CD4-positive, alpha-beta T cell treated with Interleukin-21 for 1 hour (primary cell): ENCODE measurements at regions not wholly inside any gene's neighbourhood (a gene's known extent, or its start where the extent isn't known, plus 50 kb on each side); places are given as distances from the start of the nearest gene placed in this dataset.

ENCODE experiments used
- DNase-seq: peaks from one replicate; pipeline ENCODE4 v3.0.0-alpha.2; 2020

DNA sequence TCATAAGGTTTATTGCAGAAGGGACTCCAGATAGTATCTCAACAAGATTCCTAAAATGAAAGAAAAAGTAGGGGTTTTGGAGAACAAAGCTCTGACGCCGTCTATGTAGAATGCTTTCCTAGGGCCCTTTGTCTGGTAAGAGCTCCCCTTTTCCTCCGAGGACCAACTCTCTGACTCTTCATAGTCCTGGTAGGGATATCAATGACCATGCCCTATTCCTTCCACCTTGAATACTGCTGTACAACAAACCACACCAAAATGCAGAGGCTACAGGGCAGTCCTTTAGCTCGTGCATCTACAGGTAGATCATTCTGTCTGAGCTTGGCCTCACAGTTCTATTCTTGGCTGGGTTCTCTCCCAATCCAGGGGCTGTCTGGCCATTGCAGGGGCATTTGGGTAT is 190.3 kb downstream of the WDR11 start:
- DNase-seq = no peak

DNA sequence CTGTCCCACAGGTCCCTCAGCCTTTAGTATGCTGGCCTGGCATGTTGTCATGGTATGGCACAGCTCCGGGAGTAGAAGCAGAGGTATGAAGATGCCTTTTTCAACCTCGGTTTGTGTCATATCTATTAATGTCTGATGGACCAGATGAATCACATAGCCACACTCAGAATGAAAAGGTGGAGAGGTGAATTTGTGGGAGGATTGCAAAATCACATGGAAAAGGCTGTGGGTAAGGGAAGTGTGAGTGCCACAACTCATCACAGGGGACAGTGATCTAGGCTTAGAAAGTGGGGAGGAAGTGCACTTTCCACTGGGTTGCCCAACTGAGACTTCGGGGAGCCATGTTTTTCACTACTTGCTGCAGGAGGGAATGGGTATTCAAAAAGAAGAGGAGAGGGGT is 190.7 kb downstream of the WDR11 start:
- no peak for DNase-seq

DNA sequence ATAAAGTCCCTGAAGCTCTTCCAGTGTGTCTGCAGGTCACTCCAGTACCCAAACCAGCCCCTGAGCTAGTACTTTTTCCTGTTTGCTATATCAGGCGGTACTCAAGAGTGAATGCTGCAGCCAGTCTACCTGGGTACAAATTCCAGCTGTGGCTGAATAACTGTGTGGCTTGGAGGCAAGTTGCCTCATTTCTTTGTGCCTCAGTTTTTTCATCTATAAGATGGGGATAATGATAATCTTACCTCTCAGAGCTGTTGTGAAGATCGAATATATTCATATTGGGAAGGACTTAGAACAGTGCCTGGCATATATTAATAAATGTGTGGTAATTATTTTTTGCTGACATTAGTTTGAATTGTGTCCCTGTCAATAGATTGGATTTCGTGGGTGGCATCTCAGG is 191.2 kb downstream of the WDR11 start:
- no peak for DNase-seq

DNA sequence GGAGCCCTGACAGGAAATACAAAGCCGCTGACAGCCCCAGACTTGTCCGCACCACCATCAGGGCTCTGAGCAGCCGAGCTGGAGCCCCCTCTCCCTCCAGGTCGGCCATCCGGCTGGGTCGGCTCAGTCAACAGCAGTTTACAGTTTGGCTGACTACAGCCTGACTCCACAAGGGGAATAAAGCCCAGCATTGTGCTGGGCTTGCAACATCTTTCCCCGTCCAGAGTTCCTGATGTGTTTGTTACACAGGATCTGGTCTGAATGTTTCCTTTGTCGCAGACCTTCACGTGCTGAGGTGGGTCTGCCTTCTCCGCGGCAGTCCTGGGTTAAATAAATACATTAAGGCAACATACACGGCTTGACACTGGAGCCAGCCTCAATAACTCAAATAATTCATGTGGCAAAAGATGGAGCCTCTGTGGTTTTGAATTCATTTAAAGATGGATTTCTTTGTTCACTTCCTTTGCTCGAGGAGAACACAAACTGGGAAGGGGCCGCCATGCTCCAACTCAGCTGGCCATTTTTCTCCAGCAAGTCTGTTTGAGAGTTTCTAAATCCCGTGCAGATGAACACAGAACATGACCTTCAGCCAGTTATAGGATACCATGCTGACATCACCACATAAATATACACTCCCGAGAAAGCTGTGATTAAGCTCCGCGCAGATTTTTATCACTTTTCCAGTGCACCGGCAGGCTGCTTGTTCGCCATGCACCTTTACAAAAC is 192.1 kb downstream of the WDR11 start:
- no peak for DNase-seq

DNA sequence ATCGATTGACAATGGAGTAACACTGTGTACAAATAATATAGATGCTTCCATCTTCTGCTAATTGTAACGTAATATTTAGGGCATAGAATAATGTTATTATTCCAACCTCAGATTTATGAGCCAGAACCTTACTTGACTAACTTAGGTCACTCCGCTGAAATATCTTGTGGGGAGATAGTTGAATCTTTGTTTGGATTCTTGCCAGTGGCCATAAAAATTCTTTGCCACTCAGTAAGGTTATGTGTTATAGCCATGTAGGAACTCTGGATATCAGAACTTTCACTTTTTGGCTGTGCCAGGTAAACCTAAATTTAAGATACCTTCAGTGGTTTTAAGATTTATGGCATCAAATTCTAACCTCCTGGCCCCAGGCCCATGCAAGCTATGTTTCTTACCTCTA is 197.6 kb downstream of the WDR11 start:
- DNase-seq = no peak

DNA sequence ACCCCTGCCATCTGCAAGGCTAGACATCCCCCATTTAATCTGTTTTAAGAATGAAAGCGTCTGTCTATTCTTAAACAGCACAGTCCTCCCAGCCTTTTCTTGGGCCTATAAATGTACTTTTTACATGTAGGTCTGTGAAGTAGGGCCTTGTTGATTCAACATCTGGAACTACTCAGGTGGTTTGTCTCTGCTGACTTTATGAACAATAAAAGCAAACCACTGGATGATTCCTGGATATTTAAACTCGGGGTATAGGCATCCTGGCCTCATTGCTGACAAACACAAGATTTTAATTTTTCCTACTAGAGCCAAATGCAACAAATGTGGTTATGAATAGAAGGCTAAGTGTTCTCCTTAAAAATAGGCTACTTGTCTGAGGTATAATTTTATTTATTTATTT is 198.3 kb downstream of the WDR11 start:
- no peak for DNase-seq

DNA sequence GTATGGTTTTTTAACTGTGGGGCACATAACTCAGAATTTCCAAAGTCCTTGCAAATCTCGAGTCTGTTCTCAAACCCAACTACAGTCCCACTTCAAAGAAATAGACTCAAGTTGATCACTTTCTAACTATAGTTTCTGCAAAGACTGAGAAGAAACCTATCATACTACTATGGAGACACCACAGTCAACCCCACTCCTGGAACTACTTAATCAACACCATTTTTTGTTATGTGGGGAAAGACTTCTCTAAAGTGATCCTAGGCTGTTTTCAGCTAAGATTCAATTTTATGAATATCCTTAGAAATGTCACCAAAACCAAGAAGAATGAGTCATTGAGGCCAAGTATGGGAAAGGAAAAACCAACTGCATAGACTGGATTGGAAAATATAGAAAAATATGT is 198.8 kb downstream of the WDR11 start:
- DNase-seq = no peak

DNA sequence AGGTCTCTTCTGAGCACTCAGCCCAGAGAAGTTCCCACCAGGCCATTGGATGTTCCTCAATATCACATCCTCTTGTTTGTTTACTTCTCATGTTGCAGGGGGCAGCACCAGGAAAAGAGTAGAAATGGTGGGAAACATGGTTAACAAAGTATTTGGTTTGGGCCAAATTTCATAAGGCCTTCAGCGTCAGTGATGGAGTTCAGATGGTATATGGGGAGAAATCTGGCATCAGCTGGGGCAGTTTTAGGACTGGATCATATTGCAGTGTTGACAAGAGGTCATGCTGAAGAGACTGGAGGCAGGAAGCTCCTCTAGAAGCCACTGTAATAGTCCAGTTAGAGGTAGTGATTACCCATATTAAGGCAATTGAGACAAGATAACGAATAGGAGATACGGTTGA is 200.0 kb downstream of the WDR11 start:
- no peak for DNase-seq

DNA sequence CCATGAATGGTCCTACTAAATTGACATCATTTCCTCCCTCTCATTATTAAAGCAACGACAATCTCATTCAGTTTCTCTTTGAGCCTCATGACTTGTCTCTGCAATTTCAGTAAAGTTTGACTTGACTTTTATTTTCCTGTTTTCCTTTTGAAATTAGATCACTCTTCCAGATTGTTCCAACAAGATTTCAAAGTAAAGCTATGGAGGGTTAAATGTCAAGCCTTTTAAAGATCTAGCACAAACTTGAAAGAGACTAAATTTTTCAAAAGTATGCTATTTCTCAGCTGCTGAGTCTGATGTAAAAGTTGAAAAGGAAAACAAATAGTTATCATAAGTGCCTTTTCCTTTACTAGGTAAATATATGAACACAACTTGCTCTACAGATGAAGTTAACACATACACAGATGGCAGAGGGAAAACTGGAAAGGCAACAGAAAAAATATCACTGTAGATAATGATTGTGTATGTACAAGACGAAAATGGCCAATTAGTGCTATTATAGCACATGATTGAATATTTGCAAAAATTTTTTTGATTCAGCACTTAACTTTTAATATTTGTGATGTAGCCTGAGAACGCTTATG is 200.6 kb downstream of the WDR11 start:
- no peak for DNase-seq

DNA sequence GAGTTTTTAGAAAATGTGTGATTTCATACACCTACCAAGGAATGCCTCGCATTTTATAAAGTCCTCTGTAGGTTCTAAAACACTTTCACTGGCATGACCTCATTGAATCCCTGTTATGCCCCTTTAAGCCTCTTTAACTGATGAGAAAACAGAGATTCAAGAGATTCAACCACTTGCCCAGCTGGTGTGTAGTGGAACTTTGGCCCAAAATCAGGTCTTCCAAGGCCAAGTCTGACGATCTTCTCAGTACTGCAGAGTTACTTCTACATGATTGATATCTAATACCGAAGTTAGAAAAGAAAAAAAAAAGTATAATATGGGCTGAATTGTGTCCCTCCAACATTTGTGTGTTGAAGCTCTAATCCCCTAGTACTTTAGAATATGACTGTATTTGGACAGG is 202.0 kb downstream of the WDR11 start:
- DNase-seq = no peak

DNA sequence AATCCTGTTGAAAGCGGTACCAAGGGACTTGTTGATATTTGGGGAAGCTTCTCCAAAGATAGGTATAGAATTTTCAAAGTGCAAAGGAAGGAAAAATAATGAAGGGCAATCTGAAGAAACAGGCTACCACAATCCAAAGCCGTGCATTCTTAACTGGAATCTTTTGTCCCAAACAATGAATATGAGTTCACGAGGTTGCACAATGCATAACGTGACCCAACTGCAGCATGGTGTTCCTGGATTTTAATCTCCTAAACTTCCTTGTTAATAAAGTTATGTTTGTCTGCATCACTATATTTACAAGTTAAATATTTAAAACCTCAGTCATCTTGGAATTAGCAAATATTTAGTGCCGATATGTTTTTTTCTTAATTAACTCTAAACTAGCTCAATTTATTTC is 203.7 kb downstream of the WDR11 start:
- DNase-seq = no peak

DNA sequence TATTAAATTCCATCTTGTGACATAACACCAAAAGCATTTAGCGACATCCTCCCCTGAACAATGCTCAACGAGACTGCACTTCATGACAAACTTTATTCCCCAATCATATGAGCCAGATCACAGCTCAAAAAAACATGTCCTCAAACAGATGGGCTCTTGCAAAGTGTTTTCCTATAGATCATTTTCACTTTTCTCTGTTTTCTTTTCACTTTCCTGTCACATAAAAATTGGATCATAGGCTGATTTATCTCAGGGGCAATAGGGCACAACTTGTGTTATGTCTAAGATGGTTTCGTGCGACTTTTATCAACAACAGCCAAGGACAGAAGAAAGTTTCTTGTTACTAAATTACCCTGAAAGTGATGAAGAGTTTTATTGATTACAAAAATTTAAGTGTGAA is 206.1 kb downstream of the WDR11 start:
- no peak for DNase-seq

DNA sequence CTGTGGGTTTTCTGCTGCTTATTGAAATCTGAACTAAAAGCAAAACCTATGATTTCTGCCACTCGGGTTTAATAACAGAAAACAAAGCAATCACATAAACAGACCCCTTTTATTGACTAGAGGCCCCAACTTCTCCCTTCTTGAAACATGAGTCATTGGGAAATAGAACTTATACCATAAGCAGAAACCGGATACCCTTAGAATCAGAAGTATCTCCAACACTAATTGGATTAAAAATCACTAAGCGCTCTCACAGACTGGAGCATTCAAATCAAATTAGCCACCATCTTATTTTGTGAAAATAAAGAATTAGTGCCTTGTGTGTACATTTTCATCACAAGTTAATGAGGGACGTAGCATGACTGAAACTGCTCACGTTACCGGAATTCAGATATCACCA is 206.9 kb downstream of the WDR11 start:
- no peak for DNase-seq

DNA sequence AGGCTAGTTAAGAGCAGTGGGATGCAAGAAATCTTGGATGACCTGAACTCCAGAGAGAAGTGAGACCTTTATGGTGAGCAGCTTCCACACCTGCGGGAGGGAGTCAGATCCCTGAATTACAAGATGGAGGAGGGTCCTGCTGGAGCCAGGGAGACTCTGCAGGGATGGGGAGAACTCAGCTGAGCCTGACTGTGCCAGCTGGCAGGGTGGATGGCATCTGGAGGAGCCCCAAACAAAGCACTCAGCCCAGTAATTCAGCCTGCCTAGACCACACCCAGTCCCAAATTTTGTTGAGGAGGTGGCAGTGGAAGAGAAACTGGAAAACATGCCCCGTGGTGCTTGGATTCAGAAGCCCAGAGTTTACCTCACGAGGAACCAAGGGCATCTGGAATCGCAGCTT is 208.2 kb downstream of the WDR11 start:
- no peak for DNase-seq

DNA sequence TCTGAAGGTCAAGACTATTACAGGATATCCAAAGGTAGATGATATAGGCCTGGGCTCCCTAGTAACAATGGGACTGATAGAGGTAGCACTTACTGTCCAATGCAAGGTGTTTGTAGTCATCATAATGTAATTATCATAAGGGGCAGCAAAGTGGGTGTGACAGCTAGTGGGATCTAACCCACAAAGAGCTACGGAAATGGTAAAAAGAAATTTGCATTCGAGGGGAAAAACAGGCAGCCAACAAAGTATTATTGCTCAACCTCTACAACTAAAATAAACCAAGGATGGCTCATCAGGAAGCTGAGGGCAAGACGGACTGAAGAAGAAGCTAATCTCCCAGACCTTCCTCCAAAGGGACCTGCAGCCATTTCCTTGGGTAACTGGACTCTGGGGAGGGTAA is 211.0 kb downstream of the WDR11 start:
- no peak for DNase-seq

DNA sequence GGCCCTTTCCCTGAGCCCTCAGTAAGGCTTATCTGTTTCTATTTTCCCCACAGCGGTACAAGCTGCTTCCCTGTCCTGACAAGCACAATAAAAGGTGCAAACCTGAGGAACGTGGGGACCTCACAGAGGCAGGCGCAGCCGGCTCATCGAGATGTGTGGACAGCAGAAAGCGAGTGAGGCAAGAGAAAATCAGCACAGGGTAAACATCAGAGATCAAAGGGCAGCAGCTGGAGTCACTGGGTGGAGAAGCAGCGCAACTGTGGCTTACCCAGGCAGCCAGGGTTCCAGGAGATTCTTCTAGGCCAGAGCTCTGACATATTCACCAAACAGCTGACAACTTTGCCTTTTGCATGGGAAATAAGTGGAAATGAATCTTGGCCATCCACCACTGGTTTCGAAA is 212.6 kb downstream of the WDR11 start:
- no peak for DNase-seq

DNA sequence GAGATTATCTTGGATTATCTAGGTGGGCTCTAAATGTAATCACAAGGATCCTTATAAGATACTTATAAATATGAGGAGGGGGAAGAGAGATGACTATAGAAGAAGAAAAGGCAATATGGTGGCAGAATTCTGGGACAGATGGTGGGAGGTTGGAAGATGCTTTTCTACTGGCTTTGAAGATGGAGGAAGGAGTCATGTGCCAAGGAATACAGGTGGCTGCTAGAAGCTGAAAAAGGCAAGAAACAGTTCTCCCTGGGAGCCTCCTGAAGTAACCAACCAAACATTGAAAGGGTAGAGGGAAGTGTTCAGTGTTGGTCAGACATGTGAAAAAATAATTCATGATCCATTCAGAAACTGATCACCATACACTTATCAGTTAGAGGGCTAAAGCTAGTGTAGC is 213.3 kb downstream of the WDR11 start:
- no peak for DNase-seq

DNA sequence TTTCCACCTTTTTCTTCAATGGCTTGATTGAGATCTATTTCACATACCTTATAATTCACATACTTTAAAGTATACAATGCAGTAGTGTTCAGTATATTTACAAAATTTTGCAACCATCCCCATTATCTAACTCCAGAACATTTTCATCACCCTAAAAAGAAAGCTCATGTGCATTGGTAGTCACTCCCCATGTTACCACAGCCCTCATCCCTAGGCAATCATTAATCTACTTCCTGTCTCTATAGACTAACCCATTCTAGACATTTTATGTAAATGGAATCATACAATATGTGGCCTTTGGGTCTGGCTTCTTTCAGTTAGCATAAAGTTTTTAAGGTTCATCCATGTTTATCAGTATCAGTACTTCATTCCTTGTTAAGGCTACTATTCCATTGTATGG is 214.2 kb downstream of the WDR11 start:
- no peak for DNase-seq

DNA sequence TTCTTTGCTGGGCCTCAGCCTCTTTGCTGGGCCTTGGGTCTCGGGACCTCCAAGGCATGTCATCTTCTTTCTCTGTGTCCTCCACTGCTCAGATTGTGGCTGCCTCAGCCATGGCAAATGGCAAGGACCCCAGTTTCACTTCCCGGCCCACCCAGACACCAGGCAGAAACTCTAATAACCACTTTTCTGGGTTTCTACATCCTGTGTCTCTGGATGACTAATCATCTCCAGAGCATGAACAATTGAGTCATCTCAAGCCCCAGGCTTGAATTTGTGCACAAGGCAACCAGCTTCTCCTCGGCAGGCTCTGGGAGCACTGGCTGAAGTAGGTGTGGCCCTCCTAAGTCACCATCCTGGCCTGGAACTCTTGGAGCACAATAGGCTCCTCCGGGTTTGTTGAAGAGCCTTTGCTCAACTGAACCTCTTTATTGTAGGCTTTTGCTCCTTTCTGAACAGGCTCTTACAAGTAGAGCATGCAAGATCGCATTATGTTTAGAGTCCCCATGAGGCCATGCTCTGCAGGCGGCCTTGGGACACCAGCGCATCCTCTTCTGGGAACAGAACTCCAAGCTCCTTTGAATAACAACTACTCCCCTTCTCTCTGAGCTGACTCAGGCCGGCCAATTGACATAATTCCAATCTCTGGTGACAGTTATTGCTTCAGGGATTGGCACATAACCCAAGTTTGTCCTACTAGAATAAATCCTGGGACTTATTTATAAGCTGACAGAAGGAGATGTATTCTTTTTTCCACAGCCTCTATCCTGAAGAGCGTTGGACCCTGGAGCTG is 218.1 kb downstream of the WDR11 start:
- no peak for DNase-seq

DNA sequence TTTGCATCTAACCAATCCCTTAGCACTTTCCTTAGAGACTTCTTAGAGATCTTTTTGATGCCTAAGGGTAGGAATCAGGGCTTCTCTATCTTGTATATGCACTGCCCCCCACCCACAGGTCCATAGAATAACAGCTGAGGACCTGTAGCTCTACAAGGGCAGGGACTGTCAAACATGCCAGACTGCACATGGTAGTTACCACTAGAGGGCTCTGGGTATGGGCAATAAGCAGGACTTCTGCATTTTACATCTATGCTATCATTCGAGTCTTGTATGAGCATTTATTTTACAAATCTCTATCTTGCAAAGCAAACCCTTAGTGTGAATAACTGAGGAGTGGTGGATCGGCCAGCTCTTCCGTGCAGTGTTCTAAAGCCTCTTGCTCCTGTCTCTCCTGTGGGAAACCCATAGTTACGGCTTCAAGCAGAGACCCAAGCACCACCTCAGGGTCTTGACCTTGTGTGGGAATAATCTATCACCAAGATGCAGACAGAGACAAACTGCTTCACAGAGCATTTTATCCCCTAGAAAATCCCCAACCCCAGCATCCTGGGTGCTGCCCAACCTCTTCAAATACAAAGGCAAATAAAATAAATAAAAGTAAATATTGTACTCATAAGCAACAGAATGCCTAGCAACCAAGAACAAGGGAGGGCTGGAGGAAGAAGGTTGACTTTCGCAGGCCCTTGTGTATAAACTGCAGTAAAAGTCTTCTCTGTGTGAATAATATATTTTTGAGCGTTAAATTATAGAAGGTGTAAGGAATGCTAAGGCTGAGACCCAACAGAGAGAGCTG is 219.3 kb downstream of the WDR11 start:
- no peak for DNase-seq

DNA sequence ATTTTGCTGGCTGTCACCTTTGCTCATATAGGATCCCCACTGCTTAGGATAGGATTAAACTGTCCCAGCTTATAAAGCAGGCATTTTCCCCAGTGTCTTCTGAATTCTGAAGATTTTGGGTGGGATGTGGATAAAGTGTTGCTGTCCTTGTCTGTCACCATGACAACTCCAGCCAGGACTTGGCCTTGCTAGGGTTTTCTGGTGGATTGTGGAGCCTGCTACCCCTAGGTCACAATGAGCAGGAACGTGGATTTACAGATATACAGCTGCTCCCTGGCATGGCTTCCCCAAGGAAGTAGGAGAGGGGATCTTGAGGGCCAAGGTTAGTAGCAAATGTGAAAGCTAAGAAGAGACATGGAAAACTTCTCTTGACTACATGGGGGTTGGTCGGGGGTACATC is 220.7 kb downstream of the WDR11 start:
- DNase-seq = no peak

DNA sequence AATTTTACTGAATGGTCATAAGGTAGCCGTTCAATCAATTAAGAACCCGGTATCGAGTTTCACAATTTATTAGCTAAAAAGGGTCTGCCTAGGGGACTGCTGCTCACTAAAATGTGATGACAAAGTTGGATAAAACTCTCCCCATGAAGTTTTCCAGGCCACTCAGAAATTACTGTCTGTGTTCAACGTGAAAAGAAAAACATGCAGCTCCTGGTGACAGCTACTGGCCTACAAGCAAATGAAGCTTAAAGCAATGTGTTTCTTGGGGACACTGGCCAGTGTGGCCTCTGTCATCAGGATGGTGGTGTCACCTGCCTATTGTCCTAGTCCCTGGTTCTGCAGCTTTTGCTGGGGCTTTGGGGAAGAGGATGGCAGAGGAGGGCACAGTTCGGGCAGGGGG is 222.6 kb downstream of the WDR11 start:
- no peak for DNase-seq
